GM12875 (cell line): ENCODE measurements at regions not wholly inside any gene's neighbourhood (a gene's known extent, or its start where the extent isn't known, plus 50 kb on each side); places are given as distances from the start of the nearest gene placed in this dataset.

ENCODE experiments used
- H3K4me3 ChIP-seq: one replicate; pipeline ENCODE4 v1.5.1; 2011; ENCODE audit warnings: low read depth, low read length, control low read depth
- TF ChIP-seq, protein P1 (sequence below): IDR thresholded peaks from 2 replicates; pipeline ENCODE4 v1.5.1; 2011; ENCODE audit warnings: low read depth, mild to moderate bottlenecking, control low read depth, inconsistent platforms, low read length, moderate library complexity, borderline replicate concordance; ENCODE audit not compliant: insufficient read depth

DNA sequence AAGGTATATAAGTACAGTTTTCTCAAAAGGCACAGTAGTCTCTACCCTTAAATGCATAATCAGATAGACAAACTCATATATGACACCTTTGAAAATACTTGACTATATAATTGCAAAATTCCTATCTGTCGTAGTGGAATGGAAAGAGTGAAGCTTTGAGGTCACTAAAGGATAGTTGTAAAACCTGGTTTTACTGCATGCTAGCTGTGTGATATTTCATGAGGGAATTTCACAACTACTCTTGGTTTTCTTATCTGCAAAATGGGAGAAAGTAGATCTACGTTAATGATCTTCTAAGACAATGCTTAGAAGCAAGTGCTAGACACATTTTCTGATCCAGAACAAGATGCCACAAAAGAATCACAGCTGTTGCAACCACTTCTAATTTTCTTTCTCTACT, 332.2 kb downstream of the AASDHPPT start:
- TF ChIP-seq, protein P1, sequence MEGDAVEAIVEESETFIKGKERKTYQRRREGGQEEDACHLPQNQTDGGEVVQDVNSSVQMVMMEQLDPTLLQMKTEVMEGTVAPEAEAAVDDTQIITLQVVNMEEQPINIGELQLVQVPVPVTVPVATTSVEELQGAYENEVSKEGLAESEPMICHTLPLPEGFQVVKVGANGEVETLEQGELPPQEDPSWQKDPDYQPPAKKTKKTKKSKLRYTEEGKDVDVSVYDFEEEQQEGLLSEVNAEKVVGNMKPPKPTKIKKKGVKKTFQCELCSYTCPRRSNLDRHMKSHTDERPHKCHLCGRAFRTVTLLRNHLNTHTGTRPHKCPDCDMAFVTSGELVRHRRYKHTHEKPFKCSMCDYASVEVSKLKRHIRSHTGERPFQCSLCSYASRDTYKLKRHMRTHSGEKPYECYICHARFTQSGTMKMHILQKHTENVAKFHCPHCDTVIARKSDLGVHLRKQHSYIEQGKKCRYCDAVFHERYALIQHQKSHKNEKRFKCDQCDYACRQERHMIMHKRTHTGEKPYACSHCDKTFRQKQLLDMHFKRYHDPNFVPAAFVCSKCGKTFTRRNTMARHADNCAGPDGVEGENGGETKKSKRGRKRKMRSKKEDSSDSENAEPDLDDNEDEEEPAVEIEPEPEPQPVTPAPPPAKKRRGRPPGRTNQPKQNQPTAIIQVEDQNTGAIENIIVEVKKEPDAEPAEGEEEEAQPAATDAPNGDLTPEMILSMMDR, result no peak
- no peak overlapping the region for H3K4me3 ChIP-seq

GRCh38 chr11:106410902-106411301, 333.4 kb downstream of the AASDHPPT start:
- TF ChIP-seq, protein P1, result no peak
- H3K4me3 ChIP-seq, result no peak overlapping the region

- no peak overlapping the region for H3K4me3 ChIP-seq
- TF ChIP-seq, protein P1, result no peak
Observed at GRCh38 chr11:106413222-106413621, 335.8 kb downstream of the AASDHPPT start.

DNA sequence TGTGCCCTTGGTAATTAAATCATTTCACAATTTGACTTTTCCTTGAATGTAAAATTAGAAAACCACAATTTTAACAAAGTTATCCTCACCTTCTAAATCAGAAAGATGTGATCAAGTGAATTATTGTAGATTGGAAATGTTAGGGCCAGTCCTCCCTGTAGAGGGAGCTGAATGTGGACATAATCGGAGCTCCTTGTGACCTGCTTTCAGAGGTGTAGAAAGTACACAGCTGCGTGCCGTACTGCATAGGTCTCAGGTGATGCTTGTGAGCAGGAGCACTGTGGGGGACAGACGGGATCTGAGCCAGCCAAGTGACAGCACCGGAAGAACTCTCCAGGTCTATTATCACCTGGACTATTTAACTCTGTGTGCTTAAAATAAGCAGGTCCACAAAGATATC, 338.0 kb downstream of the AASDHPPT start:
- no peak overlapping the region for H3K4me3 ChIP-seq
- TF ChIP-seq, protein P1, result no peak

DNA sequence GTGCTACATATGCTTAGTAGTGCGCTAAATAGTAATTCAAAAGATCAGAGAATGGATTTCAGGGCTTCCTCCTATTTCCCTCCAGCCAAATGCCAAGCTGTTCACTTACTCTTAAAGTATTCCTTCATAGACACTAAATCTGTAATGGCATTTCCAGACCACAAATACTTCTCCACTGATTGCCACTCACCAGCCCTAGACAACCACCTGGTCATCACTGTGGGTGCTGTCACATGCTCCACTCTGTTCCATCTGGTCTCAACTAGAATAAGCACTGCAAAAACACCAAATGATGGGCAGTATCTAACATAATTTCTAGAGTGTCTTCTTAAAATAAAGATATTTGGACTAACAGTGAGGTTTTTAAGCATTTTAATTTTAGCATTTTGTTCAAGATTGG, 341.3 kb downstream of the AASDHPPT start:
- H3K4me3 ChIP-seq, result no peak overlapping the region
- TF ChIP-seq, protein P1, result no peak

DNA sequence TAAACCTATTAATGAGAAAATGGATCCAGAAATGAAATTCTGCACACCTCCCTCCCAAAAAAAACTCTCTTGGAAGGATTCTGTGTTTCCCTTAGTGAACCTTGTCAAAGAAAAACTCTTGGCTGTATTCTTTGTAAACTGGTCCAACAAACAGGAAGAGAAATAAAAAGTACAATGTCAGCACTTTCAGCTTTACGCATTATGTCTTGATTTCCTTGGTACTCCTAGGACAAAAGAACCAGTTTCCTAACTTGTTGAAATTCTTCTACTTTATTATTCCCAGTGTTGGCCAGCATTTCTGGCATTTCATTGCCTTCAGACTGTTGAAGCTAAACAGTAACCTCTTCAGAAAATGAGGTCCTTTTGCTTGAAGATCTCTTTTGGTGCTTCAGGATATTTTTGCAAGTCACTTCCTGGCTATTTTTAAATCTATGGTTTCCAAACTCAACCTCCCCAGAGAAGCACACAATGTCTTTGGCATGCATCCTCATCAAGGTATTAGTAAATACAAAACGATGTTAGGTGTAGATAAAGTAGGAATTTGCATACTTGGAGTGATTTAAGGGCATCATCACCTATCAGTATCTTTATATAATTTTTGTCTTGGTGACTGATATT, 342.7 kb downstream of the AASDHPPT start:
- TF ChIP-seq, protein P1, result no peak
- H3K4me3 ChIP-seq, result no peak overlapping the region

DNA sequence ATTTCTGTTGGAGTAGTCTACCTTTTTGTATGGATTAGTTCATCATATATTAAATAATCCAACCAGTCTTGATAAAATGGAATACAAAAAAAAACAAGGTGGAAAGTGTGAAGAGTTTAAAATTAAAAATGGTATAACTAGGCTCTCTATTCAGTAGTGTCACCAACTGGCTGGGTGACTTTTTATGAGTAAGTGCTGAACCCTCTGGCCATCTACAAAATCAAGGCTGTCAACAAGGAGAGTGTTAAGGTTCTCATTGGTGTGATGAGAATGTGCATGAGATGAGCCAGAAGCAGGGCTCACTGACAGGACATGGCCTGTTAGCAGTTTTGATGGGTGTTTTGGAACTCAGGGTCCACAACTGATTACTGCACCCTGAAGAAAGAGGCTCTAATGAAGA, 343.2 kb downstream of the AASDHPPT start:
- H3K4me3 ChIP-seq, result no peak overlapping the region
- TF ChIP-seq, protein P1, result no peak
